ENCODE measurements at regions not wholly inside any gene's neighbourhood (a gene's known extent, or its start where the extent isn't known, plus 50 kb on each side); places are given as distances from the start of the nearest gene placed in this dataset.

DNA sequence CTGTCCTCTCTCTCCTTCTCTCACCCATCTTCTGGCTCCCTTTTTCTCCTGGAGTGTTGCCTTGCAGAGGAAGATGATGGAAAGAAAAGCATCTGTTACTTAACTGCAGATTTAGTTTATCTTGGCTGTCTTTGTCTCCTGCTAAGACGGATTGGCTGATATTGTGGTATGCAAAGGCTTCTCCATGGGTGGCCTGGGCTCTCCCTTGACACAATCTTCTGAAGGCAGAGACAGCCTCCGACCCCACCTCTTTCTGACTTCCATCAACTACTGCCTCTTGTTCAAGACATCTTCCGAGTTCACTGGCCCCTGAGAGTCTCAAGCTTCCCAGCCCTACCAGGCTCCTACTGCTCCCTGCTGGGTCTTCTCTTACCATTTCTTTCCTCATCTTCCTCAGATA, 403.7 kb downstream of the LRRC70 start:
- TF ChIP-seq, protein P1, sequence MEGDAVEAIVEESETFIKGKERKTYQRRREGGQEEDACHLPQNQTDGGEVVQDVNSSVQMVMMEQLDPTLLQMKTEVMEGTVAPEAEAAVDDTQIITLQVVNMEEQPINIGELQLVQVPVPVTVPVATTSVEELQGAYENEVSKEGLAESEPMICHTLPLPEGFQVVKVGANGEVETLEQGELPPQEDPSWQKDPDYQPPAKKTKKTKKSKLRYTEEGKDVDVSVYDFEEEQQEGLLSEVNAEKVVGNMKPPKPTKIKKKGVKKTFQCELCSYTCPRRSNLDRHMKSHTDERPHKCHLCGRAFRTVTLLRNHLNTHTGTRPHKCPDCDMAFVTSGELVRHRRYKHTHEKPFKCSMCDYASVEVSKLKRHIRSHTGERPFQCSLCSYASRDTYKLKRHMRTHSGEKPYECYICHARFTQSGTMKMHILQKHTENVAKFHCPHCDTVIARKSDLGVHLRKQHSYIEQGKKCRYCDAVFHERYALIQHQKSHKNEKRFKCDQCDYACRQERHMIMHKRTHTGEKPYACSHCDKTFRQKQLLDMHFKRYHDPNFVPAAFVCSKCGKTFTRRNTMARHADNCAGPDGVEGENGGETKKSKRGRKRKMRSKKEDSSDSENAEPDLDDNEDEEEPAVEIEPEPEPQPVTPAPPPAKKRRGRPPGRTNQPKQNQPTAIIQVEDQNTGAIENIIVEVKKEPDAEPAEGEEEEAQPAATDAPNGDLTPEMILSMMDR (IDR thresholded peaks at IDR 0.05; ENCODE audit: poor library complexity, severe bottlenecking), result no peak
- TF ChIP-seq, protein P2, sequence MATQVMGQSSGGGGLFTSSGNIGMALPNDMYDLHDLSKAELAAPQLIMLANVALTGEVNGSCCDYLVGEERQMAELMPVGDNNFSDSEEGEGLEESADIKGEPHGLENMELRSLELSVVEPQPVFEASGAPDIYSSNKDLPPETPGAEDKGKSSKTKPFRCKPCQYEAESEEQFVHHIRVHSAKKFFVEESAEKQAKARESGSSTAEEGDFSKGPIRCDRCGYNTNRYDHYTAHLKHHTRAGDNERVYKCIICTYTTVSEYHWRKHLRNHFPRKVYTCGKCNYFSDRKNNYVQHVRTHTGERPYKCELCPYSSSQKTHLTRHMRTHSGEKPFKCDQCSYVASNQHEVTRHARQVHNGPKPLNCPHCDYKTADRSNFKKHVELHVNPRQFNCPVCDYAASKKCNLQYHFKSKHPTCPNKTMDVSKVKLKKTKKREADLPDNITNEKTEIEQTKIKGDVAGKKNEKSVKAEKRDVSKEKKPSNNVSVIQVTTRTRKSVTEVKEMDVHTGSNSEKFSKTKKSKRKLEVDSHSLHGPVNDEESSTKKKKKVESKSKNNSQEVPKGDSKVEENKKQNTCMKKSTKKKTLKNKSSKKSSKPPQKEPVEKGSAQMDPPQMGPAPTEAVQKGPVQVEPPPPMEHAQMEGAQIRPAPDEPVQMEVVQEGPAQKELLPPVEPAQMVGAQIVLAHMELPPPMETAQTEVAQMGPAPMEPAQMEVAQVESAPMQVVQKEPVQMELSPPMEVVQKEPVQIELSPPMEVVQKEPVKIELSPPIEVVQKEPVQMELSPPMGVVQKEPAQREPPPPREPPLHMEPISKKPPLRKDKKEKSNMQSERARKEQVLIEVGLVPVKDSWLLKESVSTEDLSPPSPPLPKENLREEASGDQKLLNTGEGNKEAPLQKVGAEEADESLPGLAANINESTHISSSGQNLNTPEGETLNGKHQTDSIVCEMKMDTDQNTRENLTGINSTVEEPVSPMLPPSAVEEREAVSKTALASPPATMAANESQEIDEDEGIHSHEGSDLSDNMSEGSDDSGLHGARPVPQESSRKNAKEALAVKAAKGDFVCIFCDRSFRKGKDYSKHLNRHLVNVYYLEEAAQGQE (IDR thresholded peaks at IDR 0.05; ENCODE audit: borderline replicate concordance), result no peak
- TF ChIP-seq EZH2 (IDR thresholded peaks at IDR 0.05; ENCODE audit: borderline replicate concordance, insufficient read depth, low read length, poor library complexity, severe bottlenecking) (no peak), RAD21 (conservative IDR thresholded peaks at IDR 0.05) (no peak), POLR2AphosphoS5 (IDR thresholded peaks at IDR 0.05) (no peak), EP300 (conservative IDR thresholded peaks at IDR 0.05; ENCODE audit: poor library complexity, severe bottlenecking) (no peak), TAF1 (IDR thresholded peaks at IDR 0.05; ENCODE audit: low read depth) (no peak)
